Sigmoid colon (tissue), 4 donors: ENCODE measurements at regions not wholly inside any gene's neighbourhood (a gene's known extent, or its start where the extent isn't known, plus 50 kb on each side); places are given as distances from the start of the nearest gene placed in this dataset.

ENCODE experiments used
- EP300 ChIP-seq, 4 donors: sonication (generic); formaldehyde crosslinking; IDR thresholded peaks; one replicate each; pipeline ENCODE4 v1.6.1; 2017; ENCODE audit warnings: antibody characterized with exemption in 4 of 4
- POLR2A ChIP-seq, 2 donors: fragments of 450-650 bp; IDR thresholded peaks; one replicate each; pipeline ENCODE4 v1.6.1; 2016; ENCODE audit warnings: antibody characterized with exemption in 2 of 2, mild to moderate bottlenecking in 2 of 2, moderate library complexity in 2 of 2

DNA sequence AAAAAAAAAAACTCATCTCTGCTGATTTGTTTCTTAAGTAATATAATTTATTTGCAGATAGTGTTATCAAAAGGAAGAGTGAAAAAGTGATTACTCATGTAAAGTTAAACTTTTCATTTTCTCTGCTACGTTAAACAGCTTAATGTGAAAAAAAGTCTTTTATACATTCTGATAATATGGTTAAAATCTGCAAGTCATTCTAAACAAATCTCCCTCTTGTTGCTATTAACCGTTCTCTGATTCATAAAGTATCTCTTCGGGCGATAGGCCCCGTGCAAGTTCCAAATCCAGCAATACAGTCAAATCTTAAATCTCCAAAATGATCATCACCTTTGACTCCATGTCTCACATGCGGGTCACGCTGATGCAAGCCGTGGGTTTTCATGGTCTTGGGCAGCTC lies 732.0 kb downstream of the TAF11L14 start:
- TF ChIP-seq EP300 (IDR thresholded peaks at IDR 0.05) (no peak), POLR2A (IDR thresholded peaks at IDR 0.05) (no peak)
